Peyer's patch (tissue), 4 donors: ENCODE measurements at regions not wholly inside any gene's neighbourhood (a gene's known extent, or its start where the extent isn't known, plus 50 kb on each side); places are given as distances from the start of the nearest gene placed in this dataset.

Experiments
- POLR2A ChIP-seq, 2 donors: fragments of 450-650 bp; IDR thresholded peaks; one replicate each; pipeline ENCODE4 v1.5.1; 2017; ENCODE audit warnings: antibody characterized with exemption in 2 of 2, mild to moderate bottlenecking in 2 of 2, moderate library complexity in 2 of 2
- TF ChIP-seq, protein P1 (sequence below), 6 experiments: fragments of 450-650 bp in 4 of 6; fragments of 200-600 bp in 2 of 6; sonication (generic) in 1 of 6; IDR thresholded peaks; one replicate each; pipeline ENCODE4 v1.5.1; 2017 to 2019; ENCODE audit warnings: antibody characterized with exemption in 6 of 6, mild to moderate bottlenecking in 3 of 6, moderate library complexity in 1 of 6

- TF ChIP-seq, protein P1, sequence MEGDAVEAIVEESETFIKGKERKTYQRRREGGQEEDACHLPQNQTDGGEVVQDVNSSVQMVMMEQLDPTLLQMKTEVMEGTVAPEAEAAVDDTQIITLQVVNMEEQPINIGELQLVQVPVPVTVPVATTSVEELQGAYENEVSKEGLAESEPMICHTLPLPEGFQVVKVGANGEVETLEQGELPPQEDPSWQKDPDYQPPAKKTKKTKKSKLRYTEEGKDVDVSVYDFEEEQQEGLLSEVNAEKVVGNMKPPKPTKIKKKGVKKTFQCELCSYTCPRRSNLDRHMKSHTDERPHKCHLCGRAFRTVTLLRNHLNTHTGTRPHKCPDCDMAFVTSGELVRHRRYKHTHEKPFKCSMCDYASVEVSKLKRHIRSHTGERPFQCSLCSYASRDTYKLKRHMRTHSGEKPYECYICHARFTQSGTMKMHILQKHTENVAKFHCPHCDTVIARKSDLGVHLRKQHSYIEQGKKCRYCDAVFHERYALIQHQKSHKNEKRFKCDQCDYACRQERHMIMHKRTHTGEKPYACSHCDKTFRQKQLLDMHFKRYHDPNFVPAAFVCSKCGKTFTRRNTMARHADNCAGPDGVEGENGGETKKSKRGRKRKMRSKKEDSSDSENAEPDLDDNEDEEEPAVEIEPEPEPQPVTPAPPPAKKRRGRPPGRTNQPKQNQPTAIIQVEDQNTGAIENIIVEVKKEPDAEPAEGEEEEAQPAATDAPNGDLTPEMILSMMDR (IDR thresholded peaks at IDR 0.05), result no peak
- no peak for TF ChIP-seq POLR2A (IDR thresholded peaks at IDR 0.05)
Observed at GRCh38 chr20:22802296-22802695, 217.9 kb upstream of the FOXA2 start.
